ENCODE measurements at regions not wholly inside any gene's neighbourhood (a gene's known extent, or its start where the extent isn't known, plus 50 kb on each side); places are given as distances from the start of the nearest gene placed in this dataset.

DNA sequence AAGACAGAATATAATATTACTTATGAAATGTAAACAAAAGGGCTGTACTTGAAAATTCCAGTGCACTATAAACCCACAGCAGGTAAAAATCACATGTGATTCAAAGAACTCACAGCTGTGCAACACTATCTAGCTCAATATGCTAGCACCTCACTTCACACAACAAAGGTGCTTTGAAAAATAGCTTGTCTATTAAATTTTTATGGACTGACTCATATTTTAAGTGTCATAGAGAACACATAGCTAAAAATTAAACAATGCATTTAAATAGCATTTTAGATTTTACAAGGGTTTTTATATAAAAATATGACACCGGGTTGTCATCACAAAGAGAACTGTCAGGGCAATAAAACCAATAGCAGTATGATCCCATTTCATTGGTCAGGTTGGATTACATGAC, 1390.5 kb upstream of the TENM4 start:
- no peak overlapping the region for H3K18ac ChIP-seq (ENCODE audit: low read length)
- H2BK5ac ChIP-seq (ENCODE audit: low read depth, low read length, poor library complexity), result no peak overlapping the region
- H3K27ac ChIP-seq (ENCODE audit: low read depth, low read length), result no peak overlapping the region
- H2BK120ac ChIP-seq (ENCODE audit: insufficient read depth, low read length, poor library complexity), result no peak overlapping the region
- H3K4me2 ChIP-seq (ENCODE audit: low read length), result no peak overlapping the region
- no peak overlapping the region for H2BK12ac ChIP-seq (ENCODE audit: low read length)
- no peak overlapping the region for H3K4ac ChIP-seq (ENCODE audit: low read depth, low read length)
- no peak overlapping the region for H3K9ac ChIP-seq (ENCODE audit: low read length)
- H3K27me3 ChIP-seq (ENCODE audit: insufficient read depth, low read length), result no peaks in the 10 kb centered on the region
- no peak overlapping the region for H3K14ac ChIP-seq (ENCODE audit: low read length)
- no peak overlapping the region for H3K4me3 ChIP-seq (ENCODE audit: low read depth, low read length)
- H3K4me1 ChIP-seq (ENCODE audit: control insufficient read depth in 1 of 2, insufficient read depth in 2 of 2, low read length in 2 of 2), result no peaks in the 10 kb centered on the region
- H4K91ac ChIP-seq (ENCODE audit: low read depth, low read length), result no peak overlapping the region
- no peak overlapping the region for H2AFZ ChIP-seq (ENCODE audit: insufficient read depth, low read length, poor library complexity)
- WGBS (ENCODE audit: extremely low coverage, insufficient coverage, insufficient read length), result no CpG with 5 or more reads among the region's 1 CpG
- no peak for DNase-seq
- H3K9me3 ChIP-seq (ENCODE audit: insufficient read depth, low read depth, low read length), result no peaks in the 10 kb centered on the region
- no peaks in the 10 kb centered on the region for H3K79me2 ChIP-seq (ENCODE audit: control insufficient read depth, insufficient read depth, low read length, poor library complexity)
- no peak overlapping the region for H2AK5ac ChIP-seq (ENCODE audit: low read length)
- H3K36me3 ChIP-seq (ENCODE audit: control insufficient read depth in 1 of 2, insufficient read depth in 2 of 2, low read length in 2 of 2), result no peaks in the 10 kb centered on the region
- no peak overlapping the region for H4K12ac ChIP-seq (ENCODE audit: low read depth, low read length)
- H3K79me1 ChIP-seq (ENCODE audit: low read length), result no peaks in the 10 kb centered on the region
- no peak overlapping the region for H4K8ac ChIP-seq (ENCODE audit: low read depth, low read length)
- H3K23ac ChIP-seq (ENCODE audit: low read length), result no peak overlapping the region

DNA sequence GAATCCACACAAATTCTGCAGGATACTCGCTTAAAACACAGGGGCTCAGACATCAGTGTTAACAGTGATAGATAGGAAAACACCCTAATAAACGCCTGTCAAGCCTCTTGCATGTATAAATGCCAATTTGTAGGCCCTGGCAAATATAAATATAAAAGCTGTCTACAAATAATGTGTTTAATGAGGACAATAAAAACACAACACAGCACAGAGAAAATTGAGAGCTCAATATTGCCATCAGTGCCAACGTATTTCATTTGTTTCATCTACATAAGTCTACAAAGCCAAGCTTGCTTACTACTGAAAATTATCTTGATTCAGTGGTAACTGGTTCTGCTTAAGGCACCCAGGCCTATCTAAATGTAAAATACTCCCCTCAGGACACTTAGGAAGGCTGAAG, 1387.0 kb upstream of the TENM4 start:
- Histone ChIP-seq H3K79me1 (ENCODE audit: low read length) (no peaks in the 10 kb centered on the region), H3K27ac (ENCODE audit: low read depth, low read length) (no peak overlapping the region), H3K9ac (ENCODE audit: low read length) (no peak overlapping the region), H2AK5ac (ENCODE audit: low read length) (no peak overlapping the region), H3K23ac (ENCODE audit: low read length) (no peak overlapping the region), H3K4ac (ENCODE audit: low read depth, low read length) (no peak overlapping the region), H3K18ac (ENCODE audit: low read length) (no peak overlapping the region), H2BK5ac (ENCODE audit: low read depth, low read length, poor library complexity) (no peak overlapping the region), H3K27me3 (ENCODE audit: insufficient read depth, low read length) (no peaks in the 10 kb centered on the region), H3K36me3 (ENCODE audit: control insufficient read depth in 1 of 2, insufficient read depth in 2 of 2, low read length in 2 of 2) (no peaks in the 10 kb centered on the region), H4K8ac (ENCODE audit: low read depth, low read length) (no peak overlapping the region), H3K4me1 (ENCODE audit: control insufficient read depth in 1 of 2, insufficient read depth in 2 of 2, low read length in 2 of 2) (no peaks in the 10 kb centered on the region), H3K4me2 (ENCODE audit: low read length) (no peak overlapping the region), H3K14ac (ENCODE audit: low read length) (no peak overlapping the region), H2BK120ac (ENCODE audit: insufficient read depth, low read length, poor library complexity) (no peak overlapping the region), H2BK12ac (ENCODE audit: low read length) (no peak overlapping the region), H4K12ac (ENCODE audit: low read depth, low read length) (no peak overlapping the region), H3K9me3 (ENCODE audit: insufficient read depth, low read depth, low read length) (no peaks in the 10 kb centered on the region), H3K4me3 (ENCODE audit: low read depth, low read length) (no peak overlapping the region), H3K79me2 (ENCODE audit: control insufficient read depth, insufficient read depth, low read length, poor library complexity) (no peaks in the 10 kb centered on the region), H2AFZ (ENCODE audit: insufficient read depth, low read length, poor library complexity) (no peak overlapping the region), H4K91ac (ENCODE audit: low read depth, low read length) (no peak overlapping the region)
- WGBS (ENCODE audit: extremely low coverage, insufficient coverage, insufficient read length), result no CpG with 5 or more reads among the region's 3 CpGs
- no peak for DNase-seq

DNA sequence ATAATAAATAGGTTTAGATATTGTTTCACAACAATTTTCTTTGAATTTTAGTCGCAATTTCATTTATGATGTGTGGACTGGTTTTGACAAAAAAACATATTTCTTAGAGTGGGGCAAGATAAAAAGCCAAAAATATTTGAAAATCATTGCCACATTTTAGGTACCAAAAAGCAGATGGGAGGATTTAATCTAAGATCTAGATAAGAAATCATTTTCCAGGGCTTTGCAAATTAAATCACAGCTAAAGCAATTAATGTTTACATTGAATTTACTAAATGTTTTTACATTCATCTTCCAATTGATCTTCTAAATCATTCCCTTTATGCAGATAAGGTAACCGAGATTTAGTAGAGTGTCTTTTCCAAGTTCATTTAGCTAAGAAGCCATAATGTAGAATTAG, 1386.0 kb upstream of the TENM4 start:
- no peak overlapping the region for H3K4ac ChIP-seq (ENCODE audit: low read depth, low read length)
- no CpG with 5 or more reads among the region's 2 CpGs for WGBS (ENCODE audit: extremely low coverage, insufficient coverage, insufficient read length)

DNA sequence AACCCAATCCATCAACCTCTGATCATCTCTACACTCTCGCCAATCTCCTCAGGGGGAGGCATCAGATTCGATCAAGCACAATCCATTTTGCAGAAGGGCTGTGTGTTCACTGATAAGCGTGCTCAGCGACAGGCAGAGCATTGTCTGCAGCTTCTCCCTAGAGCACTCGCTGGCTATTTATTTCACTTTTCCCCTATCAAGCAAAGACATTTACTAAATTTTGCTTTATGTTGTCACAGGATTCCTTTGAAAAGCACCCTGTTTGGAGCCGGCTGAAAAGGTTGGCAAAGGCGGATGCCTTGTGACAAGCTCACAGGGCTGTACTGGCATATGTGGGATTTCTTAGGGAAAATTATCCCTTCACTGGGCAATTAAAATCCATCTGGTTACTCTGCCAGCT, 1381.5 kb upstream of the TENM4 start:
- Histone ChIP-seq H3K36me3 (ENCODE audit: control insufficient read depth in 1 of 2, insufficient read depth in 2 of 2, low read length in 2 of 2) (no peaks in the 10 kb centered on the region), H3K79me1 (ENCODE audit: low read length) (no peaks in the 10 kb centered on the region), H3K23ac (ENCODE audit: low read length) (no peak overlapping the region), H3K18ac (ENCODE audit: low read length) (no peak overlapping the region), H3K4ac (ENCODE audit: low read depth, low read length) (no peak overlapping the region), H3K14ac (ENCODE audit: low read length) (no peak overlapping the region), H2BK120ac (ENCODE audit: insufficient read depth, low read length, poor library complexity) (no peak overlapping the region), H3K4me2 (ENCODE audit: low read length) (no peak overlapping the region), H2AFZ (ENCODE audit: insufficient read depth, low read length, poor library complexity) (no peak overlapping the region), H3K9me3 (ENCODE audit: insufficient read depth, low read depth, low read length) (no peaks in the 10 kb centered on the region), H3K79me2 (ENCODE audit: control insufficient read depth, insufficient read depth, low read length, poor library complexity) (no peaks in the 10 kb centered on the region), H3K4me1 (ENCODE audit: control insufficient read depth in 1 of 2, insufficient read depth in 2 of 2, low read length in 2 of 2) (no peaks in the 10 kb centered on the region), H2BK12ac (ENCODE audit: low read length) (no peak overlapping the region), H3K27me3 (ENCODE audit: insufficient read depth, low read length) (no peaks in the 10 kb centered on the region), H2BK5ac (ENCODE audit: low read depth, low read length, poor library complexity) (no peak overlapping the region), H4K91ac (ENCODE audit: low read depth, low read length) (no peak overlapping the region), H3K27ac (ENCODE audit: low read depth, low read length) (no peak overlapping the region), H3K4me3 (ENCODE audit: low read depth, low read length) (no peak overlapping the region), H4K12ac (ENCODE audit: low read depth, low read length) (no peak overlapping the region), H4K8ac (ENCODE audit: low read depth, low read length) (no peak overlapping the region), H3K9ac (ENCODE audit: low read length) (no peak overlapping the region), H2AK5ac (ENCODE audit: low read length) (no peak overlapping the region)
- no CpG with 5 or more reads among the region's 7 CpGs for WGBS (ENCODE audit: extremely low coverage, insufficient coverage, insufficient read length)
- no peak for DNase-seq

More for the DNA sequence above, 1386.0 kb upstream of the TENM4 start:
- Histone ChIP-seq H2BK5ac (ENCODE audit: low read depth, low read length, poor library complexity) (no peak overlapping the region), H3K27me3 (ENCODE audit: insufficient read depth, low read length) (no peaks in the 10 kb centered on the region), H4K91ac (ENCODE audit: low read depth, low read length) (no peak overlapping the region), H2BK12ac (ENCODE audit: low read length) (no peak overlapping the region), H3K18ac (ENCODE audit: low read length) (no peak overlapping the region), H3K4me1 (ENCODE audit: control insufficient read depth in 1 of 2, insufficient read depth in 2 of 2, low read length in 2 of 2) (no peaks in the 10 kb centered on the region), H3K36me3 (ENCODE audit: control insufficient read depth in 1 of 2, insufficient read depth in 2 of 2, low read length in 2 of 2) (no peaks in the 10 kb centered on the region), H3K79me1 (ENCODE audit: low read length) (no peaks in the 10 kb centered on the region), H3K9me3 (ENCODE audit: insufficient read depth, low read depth, low read length) (no peaks in the 10 kb centered on the region), H3K27ac (ENCODE audit: low read depth, low read length) (no peak overlapping the region), H3K4me2 (ENCODE audit: low read length) (no peak overlapping the region), H3K9ac (ENCODE audit: low read length) (no peak overlapping the region), H3K14ac (ENCODE audit: low read length) (no peak overlapping the region), H2BK120ac (ENCODE audit: insufficient read depth, low read length, poor library complexity) (no peak overlapping the region), H4K12ac (ENCODE audit: low read depth, low read length) (no peak overlapping the region), H3K79me2 (ENCODE audit: control insufficient read depth, insufficient read depth, low read length, poor library complexity) (no peaks in the 10 kb centered on the region), H2AFZ (ENCODE audit: insufficient read depth, low read length, poor library complexity) (no peak overlapping the region), H3K23ac (ENCODE audit: low read length) (no peak overlapping the region), H3K4me3 (ENCODE audit: low read depth, low read length) (no peak overlapping the region), H2AK5ac (ENCODE audit: low read length) (no peak overlapping the region), H4K8ac (ENCODE audit: low read depth, low read length) (no peak overlapping the region)
- no peak for DNase-seq

All from trophoblast cell (in vitro differentiated cells and primary cell).